Adrenal gland (tissue), 5 donors: ENCODE measurements at regions not wholly inside any gene's neighbourhood (a gene's known extent, or its start where the extent isn't known, plus 50 kb on each side); places are given as distances from the start of the nearest gene placed in this dataset.

Experiments
- POLR2A ChIP-seq, 2 donors: fragments of 450-650 bp; IDR thresholded peaks; one replicate each; pipeline ENCODE4 v1.6.1; 2017; ENCODE audit warnings: antibody characterized with exemption in 2 of 2, mild to moderate bottlenecking in 2 of 2, moderate library complexity in 1 of 2
- TF ChIP-seq, protein P1 (sequence below), 6 experiments: fragments of 450-650 bp in 4 of 6; fragments of 200-600 bp in 2 of 6; sonication (generic) in 1 of 6; IDR thresholded peaks; 1 replicate in 5 of 6; 2 replicates in 1 of 6; pipeline versions ENCODE4 v1.5.1 to v1.8.0; 2016 to 2021; ENCODE audit warnings: antibody characterized with exemption in 6 of 6, mild to moderate bottlenecking in 2 of 6, moderate library complexity in 1 of 6
- donor health status: DM: no; HTN: no; CAD: no.

DNA sequence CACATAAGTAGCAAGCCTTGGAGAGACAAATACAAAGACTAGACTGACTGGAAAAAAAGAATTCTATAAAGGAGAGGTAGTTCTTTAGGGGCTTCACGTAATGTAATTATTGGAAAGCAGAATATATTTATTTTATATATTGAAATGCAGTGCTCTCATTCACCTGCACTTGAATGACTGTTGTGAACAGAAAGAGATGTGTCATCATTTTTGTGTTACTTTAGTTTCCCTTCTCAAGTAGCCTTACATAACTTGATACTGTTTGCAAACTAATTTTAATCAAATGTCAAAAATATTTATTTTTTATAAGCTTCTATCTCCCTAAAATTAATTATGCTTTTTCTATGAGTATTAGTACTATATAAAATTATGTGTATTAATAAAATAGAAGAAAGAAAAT lies 691.1 kb upstream of the FTMT start:
- TF ChIP-seq, protein P1, sequence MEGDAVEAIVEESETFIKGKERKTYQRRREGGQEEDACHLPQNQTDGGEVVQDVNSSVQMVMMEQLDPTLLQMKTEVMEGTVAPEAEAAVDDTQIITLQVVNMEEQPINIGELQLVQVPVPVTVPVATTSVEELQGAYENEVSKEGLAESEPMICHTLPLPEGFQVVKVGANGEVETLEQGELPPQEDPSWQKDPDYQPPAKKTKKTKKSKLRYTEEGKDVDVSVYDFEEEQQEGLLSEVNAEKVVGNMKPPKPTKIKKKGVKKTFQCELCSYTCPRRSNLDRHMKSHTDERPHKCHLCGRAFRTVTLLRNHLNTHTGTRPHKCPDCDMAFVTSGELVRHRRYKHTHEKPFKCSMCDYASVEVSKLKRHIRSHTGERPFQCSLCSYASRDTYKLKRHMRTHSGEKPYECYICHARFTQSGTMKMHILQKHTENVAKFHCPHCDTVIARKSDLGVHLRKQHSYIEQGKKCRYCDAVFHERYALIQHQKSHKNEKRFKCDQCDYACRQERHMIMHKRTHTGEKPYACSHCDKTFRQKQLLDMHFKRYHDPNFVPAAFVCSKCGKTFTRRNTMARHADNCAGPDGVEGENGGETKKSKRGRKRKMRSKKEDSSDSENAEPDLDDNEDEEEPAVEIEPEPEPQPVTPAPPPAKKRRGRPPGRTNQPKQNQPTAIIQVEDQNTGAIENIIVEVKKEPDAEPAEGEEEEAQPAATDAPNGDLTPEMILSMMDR (IDR thresholded peaks at IDR 0.05): no peak
- no peak for TF ChIP-seq POLR2A (IDR thresholded peaks at IDR 0.05)
